Stomach (tissue), 8 donors: ENCODE measurements at regions not wholly inside any gene's neighbourhood (a gene's known extent, or its start where the extent isn't known, plus 50 kb on each side); places are given as distances from the start of the nearest gene placed in this dataset.

Source experiments
- DNase-seq, 2 donors: peaks; one replicate each; pipeline versions ENCODE4 v3.0.0 to v3.0.0-alpha.2; 2013 to 2019
- H3K27ac ChIP-seq, 5 donors: fragments of 200-600 bp in 4 of 5; sonication (generic) in 4 of 5; one replicate each; pipeline ENCODE4 v1.5.1; 2013 to 2019; ENCODE audit warnings: mild to moderate bottlenecking in 1 of 5, moderate library complexity in 1 of 5
- H3K27me3 ChIP-seq, 3 donors: fragments of 200-600 bp; sonication (generic); one replicate each; pipeline ENCODE4 v1.5.1; 2017 to 2019; ENCODE audit warnings: mixed run types in 1 of 3
- H3K36me3 ChIP-seq, 4 donors: fragments of 200-600 bp; sonication (generic); 1 replicate in 3 of 4; 2 replicates in 1 of 4; pipeline ENCODE4 v1.5.1; 2016 to 2019
- H3K4me1 ChIP-seq, 4 donors: fragments of 200-600 bp; sonication (generic); one replicate each; pipeline ENCODE4 v1.5.1; 2016 to 2019
- H3K4me3 ChIP-seq, 4 donors: fragments of 200-600 bp; sonication (generic) in 3 of 4; one replicate each; pipeline ENCODE4 v1.5.1; 2016 to 2019; ENCODE audit warnings: mild to moderate bottlenecking in 1 of 4
- H3K9me3 ChIP-seq, 4 donors: fragments of 200-600 bp; sonication (generic); one replicate each; pipeline ENCODE4 v1.5.1; 2016 to 2019
- EP300 ChIP-seq: sonication (generic); formaldehyde crosslinking; IDR thresholded peaks from one replicate; pipeline ENCODE4 v1.6.1; 2017; ENCODE audit warnings: antibody characterized with exemption
- POLR2A ChIP-seq, 4 donors: fragments of 450-650 bp; IDR thresholded peaks; one replicate each; pipeline ENCODE4 v1.6.1; 2016; ENCODE audit warnings: antibody characterized with exemption in 4 of 4, control low read depth in 2 of 4, mild to moderate bottlenecking in 1 of 4, moderate library complexity in 1 of 4
- POLR2AphosphoS5 ChIP-seq, 3 donors: sonication (generic); formaldehyde crosslinking; IDR thresholded peaks; one replicate each; pipeline ENCODE4 v1.6.1; 2016; ENCODE audit warnings: antibody characterized with exemption in 3 of 3
- WGBS, 5 donors: extraction: QIAGEN DNeasy Blood & Tissue Kit in 3 of 5; methylation state at CpG; one replicate each; pipeline versions ENCODE4 v1.1.5 to v1.1.7; 2013 to 2018; 5-methylcytosine and 5-hydroxymethylcytosine counted together
- intact Hi-C: fragments of 100-400 bp; cut with DNase I; formaldehyde crosslinking; loops from one replicate; pipeline ENCODE4 v1.15.1; 2023; ENCODE audit warnings: low total_unique reads
- TF ChIP-seq, protein P1 (sequence below), 7 experiments: fragments of 450-650 bp in 4 of 7; fragments of 200-600 bp in 3 of 7; sonication (generic) in 3 of 7; IDR thresholded peaks; one replicate each; pipeline ENCODE4 v1.5.1; 2016 to 2019; ENCODE audit warnings: antibody characterized with exemption in 7 of 7, control low read depth in 2 of 7, mild to moderate bottlenecking in 1 of 7
- donor health status: healthy with polysubstance abuse.
- donor health status: Bipolar disorder and iron deficiency.
- donor health status: healthy.

DNA sequence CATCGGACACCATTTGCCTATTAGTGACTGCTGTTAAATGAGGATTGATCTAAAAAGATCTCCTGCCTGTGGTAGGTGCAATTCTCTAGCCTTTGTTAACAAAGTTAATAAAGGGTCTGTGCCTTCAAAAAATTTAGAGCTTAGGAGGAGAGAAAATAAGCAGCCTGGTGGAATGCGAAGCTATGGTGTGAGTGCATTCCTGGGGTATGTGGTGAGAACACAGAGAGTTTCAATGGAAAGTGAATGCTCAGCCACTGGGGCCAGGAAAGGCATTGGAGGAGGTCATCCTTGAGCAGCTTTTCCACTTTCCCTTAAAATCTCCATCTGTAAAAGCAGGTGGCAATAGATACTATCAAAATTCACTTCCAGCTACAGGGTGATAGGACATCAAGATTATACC, 331.2 kb upstream of the LRATD1 start:
- TF ChIP-seq EP300 (no peak), POLR2AphosphoS5 (IDR thresholded peaks at IDR 0.05) (no peak), POLR2A (IDR thresholded peaks at IDR 0.05) (no peak)
- TF ChIP-seq, protein P1, sequence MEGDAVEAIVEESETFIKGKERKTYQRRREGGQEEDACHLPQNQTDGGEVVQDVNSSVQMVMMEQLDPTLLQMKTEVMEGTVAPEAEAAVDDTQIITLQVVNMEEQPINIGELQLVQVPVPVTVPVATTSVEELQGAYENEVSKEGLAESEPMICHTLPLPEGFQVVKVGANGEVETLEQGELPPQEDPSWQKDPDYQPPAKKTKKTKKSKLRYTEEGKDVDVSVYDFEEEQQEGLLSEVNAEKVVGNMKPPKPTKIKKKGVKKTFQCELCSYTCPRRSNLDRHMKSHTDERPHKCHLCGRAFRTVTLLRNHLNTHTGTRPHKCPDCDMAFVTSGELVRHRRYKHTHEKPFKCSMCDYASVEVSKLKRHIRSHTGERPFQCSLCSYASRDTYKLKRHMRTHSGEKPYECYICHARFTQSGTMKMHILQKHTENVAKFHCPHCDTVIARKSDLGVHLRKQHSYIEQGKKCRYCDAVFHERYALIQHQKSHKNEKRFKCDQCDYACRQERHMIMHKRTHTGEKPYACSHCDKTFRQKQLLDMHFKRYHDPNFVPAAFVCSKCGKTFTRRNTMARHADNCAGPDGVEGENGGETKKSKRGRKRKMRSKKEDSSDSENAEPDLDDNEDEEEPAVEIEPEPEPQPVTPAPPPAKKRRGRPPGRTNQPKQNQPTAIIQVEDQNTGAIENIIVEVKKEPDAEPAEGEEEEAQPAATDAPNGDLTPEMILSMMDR (IDR thresholded peaks at IDR 0.05): no peak
- H3K27ac ChIP-seq: no peak overlapping the region
- H3K36me3 ChIP-seq: no peaks in the 10 kb centered on the region
- intact Hi-C loops: no loop called here
- WGBS, 5 donors: 84 to 96% (median 88%) methylated on average over 2 of the region's 2 CpGs
- no peaks in the 10 kb centered on the region for H3K9me3 ChIP-seq
- H3K27me3 ChIP-seq: no peaks in the 10 kb centered on the region
- no peak for DNase-seq
- no peak overlapping the region for H3K4me3 ChIP-seq
- H3K4me1 ChIP-seq: no peaks in the 10 kb centered on the region

DNA sequence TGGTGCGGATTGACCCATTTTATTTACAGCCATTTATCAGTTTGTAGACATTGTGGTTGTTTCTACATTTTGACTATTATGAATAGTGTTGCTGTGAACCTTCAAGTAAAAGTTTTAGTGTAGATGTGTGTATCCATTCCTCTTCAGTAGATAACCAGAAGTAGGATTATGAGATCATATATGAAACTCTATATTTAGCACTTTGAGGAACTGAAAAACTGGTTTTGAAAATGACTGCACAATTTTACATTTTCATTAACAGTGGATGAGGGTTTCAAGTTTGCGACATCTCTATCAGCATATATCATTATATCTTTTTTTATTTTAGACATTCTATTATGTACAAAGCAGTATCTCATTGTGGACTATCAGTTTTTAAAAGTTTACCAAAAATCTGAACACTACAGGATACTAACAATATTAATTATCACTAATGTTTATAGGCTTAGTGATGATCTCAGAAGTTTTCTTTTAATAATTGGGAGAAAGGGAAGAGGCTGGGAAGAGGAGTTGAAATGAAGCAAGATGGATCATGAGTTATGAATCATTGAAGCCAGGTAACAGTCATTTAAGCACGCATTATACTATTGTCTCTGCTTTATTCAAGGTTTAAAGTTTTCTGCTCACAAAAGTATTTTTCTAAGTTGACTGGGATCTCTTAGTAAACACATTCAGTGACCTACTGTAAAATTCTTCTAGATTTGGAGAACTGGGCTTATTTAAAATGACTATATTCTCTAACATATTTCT, 329.0 kb upstream of the LRATD1 start:
- no peak overlapping the region for H3K27ac ChIP-seq
- intact Hi-C loops: no loop called here
- no peaks in the 10 kb centered on the region for H3K4me1 ChIP-seq
- no peak overlapping the region for H3K4me3 ChIP-seq
- 93 to 96% (median 95%) methylated on average over 3 of the region's 3 CpGs for WGBS, 5 donors
- H3K9me3 ChIP-seq: no peaks in the 10 kb centered on the region
- TF ChIP-seq POLR2A (IDR thresholded peaks at IDR 0.05) (no peak), POLR2AphosphoS5 (IDR thresholded peaks at IDR 0.05) (no peak), EP300 (no peak)
- TF ChIP-seq, protein P1 (IDR thresholded peaks at IDR 0.05): no peak
- H3K27me3 ChIP-seq: no peaks in the 10 kb centered on the region
- DNase-seq: no peak
- H3K36me3 ChIP-seq: no peaks in the 10 kb centered on the region

- TF ChIP-seq POLR2AphosphoS5 (IDR thresholded peaks at IDR 0.05) (no peak), POLR2A (IDR thresholded peaks at IDR 0.05) (no peak), EP300 (no peak)
- TF ChIP-seq, protein P1 (IDR thresholded peaks at IDR 0.05): no peak
Measured at GRCh38 chr2:14304326-14304725, 328.2 kb upstream of the LRATD1 start.

GRCh38 chr2:14306268-14306861, 326.2 kb upstream of the LRATD1 start:
- 71 to 83% (median 80%) methylated on average over 3 of the region's 3 CpGs for WGBS, 5 donors
- no peak for DNase-seq

More at GRCh38 chr2:14304326-14304725, 328.2 kb upstream of the LRATD1 start:
- DNase-seq: no peak
- intact Hi-C loops: no loop called here
- Histone ChIP-seq H3K4me3 (no peak overlapping the region), H3K4me1 (no peaks in the 10 kb centered on the region), H3K27me3 (no peaks in the 10 kb centered on the region), H3K36me3 (no peaks in the 10 kb centered on the region), H3K27ac (no peak overlapping the region), H3K9me3 (no peaks in the 10 kb centered on the region)

More at GRCh38 chr2:14306268-14306861, 326.2 kb upstream of the LRATD1 start:
- Histone ChIP-seq H3K27me3 (no peaks in the 10 kb centered on the region), H3K36me3 (no peaks in the 10 kb centered on the region), H3K4me3 (no peak overlapping the region), H3K9me3 (no peaks in the 10 kb centered on the region), H3K4me1 (no peaks in the 10 kb centered on the region), H3K27ac (no peak overlapping the region)
- intact Hi-C loops: no loop called here
- TF ChIP-seq, protein P1 (IDR thresholded peaks at IDR 0.05): no peak
- TF ChIP-seq POLR2A (IDR thresholded peaks at IDR 0.05) (no peak), EP300 (no peak), POLR2AphosphoS5 (IDR thresholded peaks at IDR 0.05) (no peak)
